ENCODE measurements at regions not wholly inside any gene's neighbourhood (a gene's known extent, or its start where the extent isn't known, plus 50 kb on each side); places are given as distances from the start of the nearest gene placed in this dataset.
"Not testable (repeated sequence)": the region's sequence is repeated elsewhere in the genome, so short reads cannot be mapped to it uniquely, and the experiment has no call there.

DNA sequence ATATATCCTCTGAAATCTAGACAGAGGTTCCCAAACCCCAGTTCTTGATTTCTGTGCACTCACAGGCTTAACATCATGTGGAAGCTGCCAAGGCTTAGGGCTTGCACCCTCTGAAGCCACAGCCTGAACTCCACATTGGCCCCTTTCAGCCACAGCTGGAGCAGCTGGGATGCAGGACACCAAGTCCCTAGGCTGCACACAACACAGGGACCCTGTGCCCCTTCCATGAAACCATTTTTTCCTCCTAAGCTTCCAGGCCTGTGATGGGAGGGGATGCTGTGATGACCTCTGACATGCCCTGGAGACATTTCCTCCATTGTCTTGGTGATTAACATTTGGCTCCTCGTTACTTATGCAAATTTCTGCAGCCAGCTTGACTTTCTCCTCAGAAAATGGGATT is 127.8 kb downstream of the SUCLA2 start:
- TF ChIP-seq, protein P1, sequence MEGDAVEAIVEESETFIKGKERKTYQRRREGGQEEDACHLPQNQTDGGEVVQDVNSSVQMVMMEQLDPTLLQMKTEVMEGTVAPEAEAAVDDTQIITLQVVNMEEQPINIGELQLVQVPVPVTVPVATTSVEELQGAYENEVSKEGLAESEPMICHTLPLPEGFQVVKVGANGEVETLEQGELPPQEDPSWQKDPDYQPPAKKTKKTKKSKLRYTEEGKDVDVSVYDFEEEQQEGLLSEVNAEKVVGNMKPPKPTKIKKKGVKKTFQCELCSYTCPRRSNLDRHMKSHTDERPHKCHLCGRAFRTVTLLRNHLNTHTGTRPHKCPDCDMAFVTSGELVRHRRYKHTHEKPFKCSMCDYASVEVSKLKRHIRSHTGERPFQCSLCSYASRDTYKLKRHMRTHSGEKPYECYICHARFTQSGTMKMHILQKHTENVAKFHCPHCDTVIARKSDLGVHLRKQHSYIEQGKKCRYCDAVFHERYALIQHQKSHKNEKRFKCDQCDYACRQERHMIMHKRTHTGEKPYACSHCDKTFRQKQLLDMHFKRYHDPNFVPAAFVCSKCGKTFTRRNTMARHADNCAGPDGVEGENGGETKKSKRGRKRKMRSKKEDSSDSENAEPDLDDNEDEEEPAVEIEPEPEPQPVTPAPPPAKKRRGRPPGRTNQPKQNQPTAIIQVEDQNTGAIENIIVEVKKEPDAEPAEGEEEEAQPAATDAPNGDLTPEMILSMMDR (IDR thresholded peaks at IDR 0.05) = not testable (repeated sequence)
- not testable (repeated sequence) for TF ChIP-seq EZH2 (IDR thresholded peaks at IDR 0.05; ENCODE audit: borderline replicate concordance, insufficient read depth, low read depth, low read length, poor library complexity, severe bottlenecking)

Measured in B cell (primary cell).